Ramos (cell line): ENCODE measurements at regions not wholly inside any gene's neighbourhood (a gene's known extent, or its start where the extent isn't known, plus 50 kb on each side); places are given as distances from the start of the nearest gene placed in this dataset.

Source experiments
- in situ Hi-C: fragments of 300-500 bp; cut with MboI; formaldehyde crosslinking; loops from one replicate; pipeline ENCODE4 v1.14.3; 2022; ENCODE audit warnings: low sequenced_read_pairs; ENCODE audit not compliant: unreplicated experiment

GRCh38 chr18:73292156-73292555 is 424.4 kb upstream of the NETO1 start:
- in situ Hi-C loops, result no loop called here

- in situ Hi-C loops, result no loop called here
Measured at GRCh38 chr18:73288813-73289212, 421.0 kb upstream of the NETO1 start.

- in situ Hi-C loops, result no loop called here
Measured at GRCh38 chr18:73286584-73286983, 418.8 kb upstream of the NETO1 start.

- in situ Hi-C loops, result no loop called here
Measured at GRCh38 chr18:73283788-73284187, 416.0 kb upstream of the NETO1 start.

- in situ Hi-C loops, result no loop called here
Measured at GRCh38 chr18:73283032-73283431, 415.2 kb upstream of the NETO1 start.

- in situ Hi-C loops, result no loop called here
Measured at GRCh38 chr18:73279498-73279897, 411.7 kb upstream of the NETO1 start.

- in situ Hi-C loops, result no loop called here
Measured at GRCh38 chr18:73274812-73275621, 407.2 kb upstream of the NETO1 start.

GRCh38 chr18:73270920-73271634 is 403.3 kb upstream of the NETO1 start:
- in situ Hi-C loops, result no loop called here

GRCh38 chr18:73264562-73264921 is 396.8 kb upstream of the NETO1 start:
- in situ Hi-C loops, result no loop called here

- in situ Hi-C loops, result no loop called here
Measured at GRCh38 chr18:73261923-73262322, 394.1 kb upstream of the NETO1 start.

- in situ Hi-C loops, result no loop called here
Measured at GRCh38 chr18:73261243-73261642, 393.5 kb upstream of the NETO1 start.

- in situ Hi-C loops, result no loop called here
Measured at GRCh38 chr18:73258375-73259087, 390.7 kb upstream of the NETO1 start.

- in situ Hi-C loops, result no loop called here
Measured at GRCh38 chr18:73254564-73254963, 386.8 kb upstream of the NETO1 start.

GRCh38 chr18:73249030-73249429 is 381.2 kb upstream of the NETO1 start:
- in situ Hi-C loops, result no loop called here

GRCh38 chr18:73246763-73247162 is 379.0 kb upstream of the NETO1 start:
- in situ Hi-C loops, result no loop called here

GRCh38 chr18:73245345-73245744 is 377.6 kb upstream of the NETO1 start:
- in situ Hi-C loops, result no loop called here

GRCh38 chr18:73244401-73244800 is 376.6 kb upstream of the NETO1 start:
- in situ Hi-C loops, result no loop called here

- in situ Hi-C loops, result no loop called here
Measured at GRCh38 chr18:73240899-73241298, 373.1 kb upstream of the NETO1 start.

GRCh38 chr18:73235921-73236320 is 368.1 kb upstream of the NETO1 start:
- in situ Hi-C loops, result no loop called here

- in situ Hi-C loops, result no loop called here
Measured at GRCh38 chr18:73235491-73235890, 367.7 kb upstream of the NETO1 start.

GRCh38 chr18:73232933-73233332 is 365.1 kb upstream of the NETO1 start:
- in situ Hi-C loops, result no loop called here
